PFSK-1 (cell line): ENCODE measurements at regions not wholly inside any gene's neighbourhood (a gene's known extent, or its start where the extent isn't known, plus 50 kb on each side); places are given as distances from the start of the nearest gene placed in this dataset.

Experiments
- FOXP2 ChIP-seq: optimal IDR thresholded peaks from 2 replicates; pipeline ENCODE3; 2011; ENCODE audit warnings: borderline replicate concordance, control low read depth, inconsistent platforms; ENCODE audit not compliant: insufficient read depth; ENCODE audit errors: extremely low read length, extremely low read depth
- POLR2AphosphoS5 ChIP-seq: IDR thresholded peaks from 2 replicates; pipeline ENCODE4 v1.6.1; 2012; ENCODE audit warnings: low read depth, mild to moderate bottlenecking, control low read depth, low read length, moderate library complexity
- REST ChIP-seq, 2 experiments: IDR thresholded peaks; 2 replicates each; pipeline versions ENCODE4 v1.6.1 to v1.8.0; 2011 to 2012; ENCODE audit warnings: low read depth in 2 of 2, low read length in 2 of 2, control low read depth in 1 of 2, inconsistent platforms in 1 of 2, mild to moderate bottlenecking in 1 of 2, moderate library complexity in 1 of 2; ENCODE audit not compliant: insufficient read depth in 1 of 2
- SIN3A ChIP-seq: IDR thresholded peaks from 2 replicates; pipeline ENCODE4 v1.6.1; 2012; ENCODE audit warnings: mild to moderate bottlenecking, low read length, moderate library complexity, borderline replicate concordance; ENCODE audit not compliant: insufficient read depth
- TAF1 ChIP-seq: IDR thresholded peaks from 2 replicates; pipeline ENCODE4 v1.6.1; 2012; ENCODE audit warnings: low read length, control low read depth, borderline replicate concordance; ENCODE audit not compliant: insufficient read depth

- TF ChIP-seq REST (IDR thresholded peaks at IDR 0.05; ENCODE audit: insufficient read depth in 1 of 2, low read depth in 2 of 2, low read length in 2 of 2): no peak
- TF ChIP-seq FOXP2: no peak
- TF ChIP-seq SIN3A: no peak
- TF ChIP-seq TAF1: no peak
Measured at GRCh38 chr2:234212534-234212933, 162.0 kb downstream of the SPP2 start.

- no peak for TF ChIP-seq SIN3A
- TF ChIP-seq REST (IDR thresholded peaks at IDR 0.05; ENCODE audit: insufficient read depth in 1 of 2, low read depth in 2 of 2, low read length in 2 of 2): no peak
- no peak for TF ChIP-seq POLR2AphosphoS5
- no peak for TF ChIP-seq FOXP2
- TF ChIP-seq TAF1: no peak
Measured at GRCh38 chr2:234211797-234212196, 161.3 kb downstream of the SPP2 start.

GRCh38 chr2:234206738-234207137 lies 156.2 kb downstream of the SPP2 start:
- TF ChIP-seq POLR2AphosphoS5: no peak
- no peak for TF ChIP-seq SIN3A
- TF ChIP-seq REST (IDR thresholded peaks at IDR 0.05; ENCODE audit: insufficient read depth in 1 of 2, low read depth in 2 of 2, low read length in 2 of 2): no peak
- TF ChIP-seq TAF1: no peak
- TF ChIP-seq FOXP2: no peak

GRCh38 chr2:234204480-234204879 lies 154.0 kb downstream of the SPP2 start:
- TF ChIP-seq REST (IDR thresholded peaks at IDR 0.05; ENCODE audit: insufficient read depth in 1 of 2, low read depth in 2 of 2, low read length in 2 of 2): no peak
- TF ChIP-seq POLR2AphosphoS5: no peak

GRCh38 chr2:234203135-234203984 lies 152.9 kb downstream of the SPP2 start:
- TF ChIP-seq POLR2AphosphoS5 (no peak), REST (IDR thresholded peaks at IDR 0.05; ENCODE audit: insufficient read depth in 1 of 2, low read depth in 2 of 2, low read length in 2 of 2) (no peak), SIN3A (no peak), FOXP2 (no peak), TAF1 (no peak)
